Activated T-cell treated with anti-CD3 and anti-CD28 coated beads, Interleukin-2, amount 50 U/mL, for 24 hours (primary cell): ENCODE measurements at regions not wholly inside any gene's neighbourhood (a gene's known extent, or its start where the extent isn't known, plus 50 kb on each side); places are given as distances from the start of the nearest gene placed in this dataset.

Experiments used
- DNase-seq: peaks from one replicate; pipeline ENCODE4 v3.0.0-alpha.2; 2020
- H3K27ac Mint-ChIP-seq: 2 replicates; pipeline ENCODE4 v1.8.0; 2020; ENCODE audit warnings: mild to moderate bottlenecking, mixed read lengths
- H3K27me3 Mint-ChIP-seq: 2 replicates; pipeline ENCODE4 v1.8.0; 2020; ENCODE audit warnings: mixed read lengths
- H3K36me3 Mint-ChIP-seq: 2 replicates; pipeline ENCODE4 v1.8.0; 2020; ENCODE audit warnings: low read depth, mixed read lengths
- H3K4me1 Mint-ChIP-seq: 2 replicates; pipeline ENCODE4 v1.8.0; 2020; ENCODE audit warnings: low read depth, mixed read lengths
- H3K4me3 Mint-ChIP-seq: 2 replicates; pipeline ENCODE4 v1.8.0; 2020; ENCODE audit warnings: mild to moderate bottlenecking, moderate library complexity, mixed read lengths
- H3K9me3 Mint-ChIP-seq: 2 replicates; pipeline ENCODE4 v1.8.0; 2020; ENCODE audit warnings: mixed read lengths

DNA sequence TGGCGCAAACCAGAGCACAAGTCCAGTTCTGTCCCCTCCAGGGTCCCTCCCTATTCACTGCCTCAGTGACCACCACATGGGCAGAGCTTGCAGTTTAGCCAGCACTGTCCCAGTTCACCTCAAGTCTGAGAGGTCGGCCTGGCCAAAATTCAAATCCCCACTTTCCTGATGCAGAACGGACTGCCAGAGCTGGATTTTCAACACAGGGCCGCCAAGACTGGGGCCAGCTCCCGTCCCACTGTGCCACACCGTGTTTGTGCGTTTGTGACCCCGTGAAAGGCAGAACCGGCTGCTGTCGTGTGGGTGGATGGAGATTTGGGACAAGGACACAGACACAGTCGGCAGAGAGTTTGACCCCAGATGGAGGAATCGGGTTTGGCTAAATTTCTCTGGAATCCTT is 176.7 kb downstream of the URI1 start:
- Mint-ChIP-seq H3K9me3 (no peaks in the 10 kb centered on the region), H3K27me3 (peaks cover 3% of the 10 kb centered on the region), H3K27ac (no peak overlapping the region), H3K4me1 (no peaks in the 10 kb centered on the region), H3K36me3 (no peaks in the 10 kb centered on the region), H3K4me3 (no peak overlapping the region)
- no peak for DNase-seq

DNA sequence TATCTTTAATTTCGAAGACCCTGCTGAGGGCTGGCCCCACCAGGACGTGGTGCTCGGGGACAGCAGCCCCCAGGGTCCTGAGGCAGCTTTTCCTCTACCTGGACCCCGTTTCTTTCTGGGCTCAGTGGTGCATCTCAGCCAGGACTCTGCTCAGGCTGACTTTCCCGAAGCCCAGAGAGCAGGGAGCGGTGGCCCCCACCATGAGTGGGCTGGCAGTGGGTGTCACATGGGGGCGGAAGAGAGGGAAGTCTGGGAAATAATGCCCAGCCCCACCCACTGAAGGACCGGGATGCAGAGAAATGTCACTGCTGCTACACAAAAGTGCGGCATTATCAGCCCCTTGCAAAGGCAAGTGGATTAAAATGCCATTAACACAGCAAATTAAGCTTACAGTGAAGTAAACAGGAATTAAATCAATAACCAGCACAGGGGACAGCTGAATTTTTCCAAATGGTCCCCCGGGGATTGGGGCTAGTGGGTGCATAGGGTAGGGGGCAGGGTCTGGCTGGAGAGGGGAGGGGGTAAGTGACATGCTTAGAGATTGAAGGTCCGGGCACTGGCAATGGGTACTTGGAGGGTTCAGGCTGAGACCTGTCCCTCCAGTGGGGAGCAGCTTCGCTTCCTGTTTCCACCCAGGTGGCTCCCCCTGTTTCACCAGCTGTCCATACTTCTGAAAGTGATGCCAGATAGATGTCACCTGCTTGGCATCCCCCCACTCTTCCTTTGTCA is 177.3 kb downstream of the URI1 start:
- Mint-ChIP-seq H3K27me3 (peaks cover 2% of the 10 kb centered on the region), H3K4me1 (no peaks in the 10 kb centered on the region), H3K9me3 (no peaks in the 10 kb centered on the region), H3K36me3 (no peaks in the 10 kb centered on the region), H3K27ac (no peak overlapping the region), H3K4me3 (no peak overlapping the region)
- DNase-seq = no peak

DNA sequence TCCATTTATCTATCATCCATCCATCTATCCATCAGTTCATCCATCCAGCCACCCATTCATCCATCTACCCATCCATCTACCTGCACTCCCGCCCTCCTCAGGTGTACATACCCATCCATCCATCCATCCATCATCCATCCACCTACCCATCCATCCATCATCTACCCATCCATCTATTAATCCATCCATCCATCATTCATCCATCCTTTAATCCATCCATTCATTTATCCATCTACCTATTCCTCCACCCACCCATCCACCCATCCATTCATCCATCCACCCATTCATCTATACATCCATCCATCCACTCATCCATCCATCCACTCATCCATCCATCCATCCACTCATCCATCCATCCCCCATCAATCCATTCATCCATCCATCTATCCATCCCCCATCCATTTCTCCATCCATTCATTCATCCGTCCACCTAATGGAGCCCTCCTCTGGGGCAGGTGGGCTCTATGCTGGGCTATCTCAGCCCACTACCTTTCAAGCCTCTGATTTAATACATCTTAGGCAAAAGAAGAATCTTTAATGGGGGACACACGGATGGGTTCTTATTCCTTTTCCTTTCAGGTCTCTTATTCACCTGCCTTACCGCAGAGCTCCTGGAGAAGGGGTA is 178.9 kb downstream of the URI1 start:
- no peak overlapping the region for H3K4me3 Mint-ChIP-seq
- H3K4me1 Mint-ChIP-seq = no peaks in the 10 kb centered on the region
- no peaks in the 10 kb centered on the region for H3K27me3 Mint-ChIP-seq
- H3K9me3 Mint-ChIP-seq = no peaks in the 10 kb centered on the region
- DNase-seq = no peak
- H3K27ac Mint-ChIP-seq = no peak overlapping the region
- no peaks in the 10 kb centered on the region for H3K36me3 Mint-ChIP-seq

DNA sequence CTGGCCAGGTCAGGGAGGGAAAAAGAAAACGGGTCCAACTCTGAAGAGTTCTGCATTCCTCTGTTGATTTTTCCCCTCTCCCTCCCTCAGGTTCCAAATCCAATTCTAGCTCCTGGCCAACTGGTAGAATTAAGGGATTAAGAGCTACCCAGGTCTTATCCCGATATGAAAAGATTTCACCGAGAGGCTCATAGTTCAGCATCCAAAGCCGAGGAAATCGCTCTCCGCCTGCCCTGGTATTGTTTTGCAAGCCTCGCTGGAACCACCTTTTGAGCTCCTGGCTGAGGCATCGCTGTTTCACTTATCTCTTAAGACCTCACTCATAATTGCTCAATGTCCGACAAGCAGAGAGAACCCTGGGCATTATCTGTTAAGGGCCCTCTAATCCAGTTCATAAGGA is 180.4 kb downstream of the URI1 start:
- Mint-ChIP-seq H3K27me3 (no peaks in the 10 kb centered on the region), H3K4me3 (no peak overlapping the region), H3K27ac (no peak overlapping the region), H3K36me3 (no peaks in the 10 kb centered on the region), H3K4me1 (no peaks in the 10 kb centered on the region), H3K9me3 (no peaks in the 10 kb centered on the region)
- no peak for DNase-seq

DNA sequence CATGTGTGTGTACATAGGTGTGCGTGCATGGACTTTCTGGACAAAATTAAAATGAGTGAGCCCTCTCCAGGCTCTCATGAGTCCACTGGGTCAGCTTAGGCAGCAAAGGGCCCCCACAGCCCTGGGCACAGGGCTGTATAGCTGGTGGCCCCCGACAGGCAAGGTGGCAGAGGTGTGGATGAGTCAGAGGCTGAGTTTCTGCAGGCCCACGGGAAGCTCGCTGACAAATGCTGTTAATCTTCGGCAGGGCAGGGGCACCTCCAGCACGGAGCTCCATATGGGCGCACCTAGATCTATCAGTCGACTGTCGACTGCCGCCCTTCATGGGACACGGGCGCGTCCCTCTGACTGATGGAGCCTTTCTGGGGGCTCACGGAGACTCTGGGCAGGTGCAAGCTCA is 181.1 kb downstream of the URI1 start:
- Mint-ChIP-seq H3K36me3 (no peaks in the 10 kb centered on the region), H3K4me3 (no peak overlapping the region), H3K4me1 (no peaks in the 10 kb centered on the region), H3K9me3 (no peaks in the 10 kb centered on the region), H3K27me3 (no peaks in the 10 kb centered on the region), H3K27ac (no peak overlapping the region)
- no peak for DNase-seq

DNA sequence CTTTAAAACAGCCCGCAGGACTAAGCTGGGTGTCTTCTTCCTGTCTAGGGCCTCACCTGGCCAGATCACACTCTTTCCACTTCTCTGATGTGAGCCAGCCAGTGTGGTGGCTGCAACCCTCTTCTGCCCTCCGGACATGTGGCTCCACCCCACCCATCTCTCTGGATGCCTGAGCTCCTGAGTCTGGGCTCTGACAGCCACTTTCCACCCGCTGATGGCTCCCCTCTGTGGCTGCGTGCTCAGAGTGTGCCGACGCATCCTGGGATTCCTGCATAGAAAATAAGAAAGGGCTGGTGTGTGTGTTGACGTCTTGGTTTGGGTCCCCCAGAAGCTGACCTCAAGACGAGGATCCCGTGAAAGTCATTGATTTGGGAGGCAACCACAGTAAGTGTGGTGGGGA is 181.6 kb downstream of the URI1 start:
- no peak overlapping the region for H3K27ac Mint-ChIP-seq
- no peaks in the 10 kb centered on the region for H3K27me3 Mint-ChIP-seq
- H3K36me3 Mint-ChIP-seq = no peaks in the 10 kb centered on the region
- no peaks in the 10 kb centered on the region for H3K9me3 Mint-ChIP-seq
- no peak overlapping the region for H3K4me3 Mint-ChIP-seq
- no peaks in the 10 kb centered on the region for H3K4me1 Mint-ChIP-seq
- DNase-seq = no peak

DNA sequence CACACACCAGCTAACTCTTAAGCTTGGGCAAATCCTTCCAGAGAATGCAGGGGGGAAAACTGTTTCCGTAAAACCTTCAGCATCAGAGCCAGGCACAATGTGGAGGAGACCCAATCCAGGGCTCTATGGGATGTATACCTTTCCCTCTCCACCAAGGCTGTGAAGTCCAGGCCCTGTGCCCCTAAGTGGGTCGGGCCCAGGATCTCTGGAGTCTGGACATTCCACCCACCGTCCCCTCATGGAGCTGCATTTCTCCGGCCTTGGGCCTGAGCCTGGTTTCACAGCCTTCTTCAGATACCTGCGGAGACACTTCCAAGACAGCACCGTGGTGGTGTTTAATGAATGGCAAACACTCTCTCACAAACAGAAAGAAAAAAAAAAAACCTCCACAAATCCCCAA is 186.2 kb downstream of the URI1 start:
- H3K27ac Mint-ChIP-seq = no peak overlapping the region
- H3K4me3 Mint-ChIP-seq = no peak overlapping the region
- H3K9me3 Mint-ChIP-seq = no peaks in the 10 kb centered on the region
- no peaks in the 10 kb centered on the region for H3K27me3 Mint-ChIP-seq
- no peak for DNase-seq
- no peaks in the 10 kb centered on the region for H3K36me3 Mint-ChIP-seq
- H3K4me1 Mint-ChIP-seq = no peaks in the 10 kb centered on the region

DNA sequence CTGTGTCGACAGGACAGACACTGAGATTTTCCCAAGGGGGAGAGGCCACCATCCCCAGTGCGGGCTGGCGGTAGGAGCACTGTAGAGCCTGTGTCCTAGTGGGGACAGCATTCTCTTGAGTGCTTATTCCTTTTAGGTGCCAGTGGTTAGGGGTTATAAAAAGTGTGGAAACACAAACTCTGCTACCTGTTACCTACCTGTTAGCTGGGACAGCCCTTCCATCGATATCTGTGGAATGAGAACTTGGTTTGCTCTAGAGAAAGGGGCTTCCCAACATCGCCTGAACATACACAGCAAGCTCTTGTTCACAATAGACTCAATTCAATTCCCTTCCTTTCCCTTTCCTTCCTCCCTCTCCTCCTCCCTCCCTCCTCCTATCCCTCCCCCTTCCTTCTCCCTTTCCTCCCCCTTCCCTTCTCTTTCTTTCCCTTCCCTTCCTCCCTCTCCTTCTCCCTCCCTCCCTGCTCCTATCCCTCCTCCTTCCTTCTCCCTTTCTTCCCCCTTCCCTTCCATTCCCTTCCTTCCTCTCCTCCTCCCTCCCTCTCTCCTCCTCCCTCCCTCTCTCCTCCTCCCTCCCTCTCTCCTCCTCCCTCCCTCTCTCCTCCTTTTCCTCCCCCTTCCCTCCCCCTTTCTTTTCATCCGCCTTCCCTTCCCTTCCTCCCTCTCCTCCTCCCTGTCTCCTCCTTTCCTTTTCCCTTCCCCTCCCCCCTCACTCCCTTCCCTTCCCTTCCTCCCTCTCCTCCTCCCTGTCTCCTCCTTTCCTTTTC is 188.5 kb downstream of the URI1 start:
- Mint-ChIP-seq H3K4me3 (no peak overlapping the region), H3K27ac (no peak overlapping the region), H3K9me3 (no peaks in the 10 kb centered on the region), H3K4me1 (no peaks in the 10 kb centered on the region), H3K36me3 (no peaks in the 10 kb centered on the region), H3K27me3 (no peaks in the 10 kb centered on the region)
- DNase-seq = no peak

DNA sequence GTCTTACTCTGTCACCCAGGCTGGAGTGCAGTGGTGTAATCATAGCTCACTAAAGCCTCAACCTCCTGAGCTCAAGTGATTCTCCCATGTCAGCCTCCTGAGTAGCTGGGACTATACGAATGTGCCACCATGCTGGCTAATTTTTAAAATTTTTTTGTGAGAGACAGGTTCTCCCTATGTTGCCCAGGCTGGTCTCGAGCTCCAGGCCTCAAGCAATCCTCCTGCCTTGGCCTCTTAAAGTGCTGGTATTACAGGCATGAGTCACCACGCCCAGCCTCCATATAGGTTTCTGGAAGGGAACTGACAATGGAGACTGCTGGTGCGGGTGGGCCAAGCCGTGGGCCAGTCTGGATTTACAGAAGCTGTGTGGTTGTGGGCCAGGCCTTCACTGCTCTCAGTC is 189.2 kb downstream of the URI1 start:
- no peaks in the 10 kb centered on the region for H3K4me1 Mint-ChIP-seq
- no peak overlapping the region for H3K27ac Mint-ChIP-seq
- DNase-seq = no peak
- H3K4me3 Mint-ChIP-seq = no peak overlapping the region
- H3K9me3 Mint-ChIP-seq = no peaks in the 10 kb centered on the region
- H3K36me3 Mint-ChIP-seq = no peaks in the 10 kb centered on the region
- no peaks in the 10 kb centered on the region for H3K27me3 Mint-ChIP-seq

DNA sequence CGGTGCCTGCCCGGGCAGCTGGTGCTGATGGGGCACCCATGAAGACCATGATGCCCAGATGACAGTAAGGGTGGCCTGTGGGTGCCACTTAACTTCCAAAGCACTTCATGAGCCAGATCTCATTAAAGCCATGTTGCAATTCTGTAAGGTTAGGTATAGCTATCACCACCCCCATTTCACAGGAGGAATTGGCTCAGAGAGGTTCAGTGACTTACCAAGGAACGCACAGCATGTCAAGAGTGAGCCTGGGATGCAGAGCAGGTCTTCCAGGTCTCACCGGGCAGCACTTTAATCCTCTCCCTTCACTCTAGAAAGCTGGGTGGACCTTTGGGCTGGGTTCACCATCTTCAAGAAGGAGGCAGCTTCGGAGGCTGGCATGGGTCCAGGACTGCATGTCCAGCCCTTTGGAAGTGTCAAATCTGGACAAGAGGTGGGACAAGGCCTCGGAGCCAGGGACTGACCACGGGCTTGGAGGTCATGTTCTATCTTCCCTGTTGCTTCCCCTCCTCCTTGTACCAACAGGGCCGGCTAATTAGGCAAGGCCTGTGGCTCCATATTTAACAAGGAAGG is 189.8 kb downstream of the URI1 start:
- Mint-ChIP-seq H3K9me3 (no peaks in the 10 kb centered on the region), H3K36me3 (no peaks in the 10 kb centered on the region), H3K4me1 (no peaks in the 10 kb centered on the region), H3K27ac (no peak overlapping the region), H3K4me3 (no peak overlapping the region), H3K27me3 (no peaks in the 10 kb centered on the region)
- no peak for DNase-seq

DNA sequence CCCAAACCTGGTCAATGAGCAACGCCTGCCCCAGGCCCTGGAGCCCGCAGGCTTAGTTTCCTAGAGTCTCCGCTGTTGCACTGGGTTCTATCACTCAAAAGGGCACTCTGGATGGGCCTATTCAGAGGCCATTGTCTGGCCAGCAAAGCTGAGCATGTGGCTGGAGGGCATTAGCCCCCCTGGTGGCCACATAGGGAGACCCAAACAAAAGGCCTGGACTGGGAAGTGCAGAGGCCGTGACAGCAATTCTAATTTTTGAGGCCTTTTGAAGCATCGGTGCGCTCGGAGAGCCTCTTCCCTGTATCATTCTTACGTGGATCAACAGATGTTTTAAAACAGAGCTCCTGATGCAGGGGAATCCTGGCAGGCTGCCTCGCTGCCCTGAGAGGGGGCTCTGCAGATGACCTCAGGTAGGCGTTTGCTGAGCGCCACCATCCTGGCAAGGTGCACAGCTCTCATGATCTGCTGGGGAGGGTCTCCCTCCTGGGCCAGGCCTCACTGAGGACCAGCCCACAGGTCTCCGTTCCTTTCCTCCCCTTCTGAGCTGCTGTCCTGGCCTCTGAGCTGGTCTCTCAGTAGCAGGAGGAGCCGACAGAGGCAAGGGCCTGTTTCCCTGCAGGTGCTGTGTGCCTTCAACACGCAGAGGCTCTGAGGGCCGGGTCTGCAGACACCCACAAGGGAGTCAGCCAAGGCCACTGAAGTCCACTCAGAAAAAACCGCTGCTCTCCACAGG is 190.5 kb downstream of the URI1 start:
- no peak overlapping the region for H3K4me3 Mint-ChIP-seq
- no peaks in the 10 kb centered on the region for H3K9me3 Mint-ChIP-seq

DNA sequence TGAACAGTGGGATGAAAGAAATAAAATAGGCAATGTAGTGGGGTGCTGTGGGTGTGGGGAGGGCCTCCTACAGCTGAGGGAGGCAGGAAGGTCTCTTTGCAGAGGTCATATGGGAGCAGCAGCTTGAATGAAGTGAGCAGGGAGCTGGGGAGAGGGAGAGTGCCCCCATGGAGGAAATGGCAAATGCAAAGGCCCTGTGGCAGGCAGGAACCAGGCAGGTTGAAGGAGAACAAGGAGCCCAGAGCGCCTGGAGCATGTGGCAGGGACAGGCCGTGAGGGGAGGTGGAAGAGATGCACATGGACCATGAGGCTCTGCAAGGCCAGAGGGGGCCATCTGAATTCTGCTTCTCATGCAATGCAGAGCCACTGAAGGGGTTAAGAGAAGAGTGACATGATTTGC is 191.8 kb downstream of the URI1 start:
- Mint-ChIP-seq H3K4me3 (no peak overlapping the region), H3K4me1 (no peaks in the 10 kb centered on the region), H3K9me3 (no peaks in the 10 kb centered on the region), H3K36me3 (no peaks in the 10 kb centered on the region), H3K27me3 (no peaks in the 10 kb centered on the region), H3K27ac (no peak overlapping the region)
- DNase-seq = no peak

More for the DNA sequence above, 190.5 kb downstream of the URI1 start:
- H3K4me1 Mint-ChIP-seq = no peaks in the 10 kb centered on the region
- H3K27ac Mint-ChIP-seq = no peak overlapping the region
- no peaks in the 10 kb centered on the region for H3K36me3 Mint-ChIP-seq
- no peak for DNase-seq
- no peaks in the 10 kb centered on the region for H3K27me3 Mint-ChIP-seq

DNA sequence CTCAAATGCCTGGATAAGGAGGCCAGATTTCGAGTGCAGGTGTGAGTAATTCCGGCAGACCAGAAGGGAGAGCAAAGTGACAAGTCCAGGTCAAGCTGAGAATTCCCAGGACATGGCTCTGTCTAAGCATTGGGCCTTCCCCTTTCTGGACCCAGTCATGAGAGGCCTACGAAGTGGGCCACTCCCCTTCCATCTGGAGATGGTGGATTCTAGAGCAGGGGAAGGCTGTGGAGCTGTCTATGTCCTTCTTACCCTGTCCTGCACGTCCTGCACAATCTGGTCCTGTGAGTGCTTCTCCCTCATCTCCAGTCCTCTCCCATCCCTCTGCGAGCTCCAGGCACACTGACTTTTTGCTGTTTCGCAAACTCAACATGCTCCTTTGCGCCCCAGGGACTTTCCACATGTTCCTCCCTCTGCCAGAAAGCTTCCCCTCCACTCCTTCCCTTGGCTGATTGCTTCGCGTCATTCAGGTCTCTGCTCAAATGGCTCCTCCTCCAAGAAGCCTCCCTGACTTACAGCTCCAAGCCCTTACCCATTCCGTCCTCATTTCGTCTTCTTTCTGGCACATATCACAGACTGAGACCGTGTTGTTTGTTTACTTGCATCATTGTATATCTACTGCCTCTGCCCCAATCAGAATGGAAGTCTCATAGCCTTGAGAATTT is 193.2 kb downstream of the URI1 start:
- no peak overlapping the region for H3K4me3 Mint-ChIP-seq
- H3K27me3 Mint-ChIP-seq = no peaks in the 10 kb centered on the region
- no peaks in the 10 kb centered on the region for H3K9me3 Mint-ChIP-seq
- no peak overlapping the region for H3K27ac Mint-ChIP-seq
- H3K36me3 Mint-ChIP-seq = no peaks in the 10 kb centered on the region
- DNase-seq = no peak
- H3K4me1 Mint-ChIP-seq = no peaks in the 10 kb centered on the region

DNA sequence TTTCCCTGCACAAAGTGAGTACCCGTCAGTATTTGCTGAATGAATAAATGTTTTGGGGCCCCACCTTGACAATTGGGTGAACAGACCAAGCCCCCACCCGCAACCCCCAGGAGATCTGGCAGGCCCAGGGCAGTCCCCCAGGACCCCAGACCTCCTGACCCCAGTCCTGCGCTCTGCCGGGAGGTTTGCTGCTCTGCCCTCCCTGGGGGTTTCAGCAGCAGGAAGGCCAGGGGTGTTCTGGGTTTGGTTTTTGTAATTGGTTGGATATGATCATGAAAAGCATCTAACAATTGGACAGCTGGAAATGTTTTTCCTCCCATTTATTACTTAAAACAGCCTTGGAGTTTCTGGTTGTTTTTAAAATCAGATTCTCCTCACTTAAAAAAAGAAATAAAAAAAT is 193.8 kb downstream of the URI1 start:
- H3K27ac Mint-ChIP-seq = no peak overlapping the region
- no peaks in the 10 kb centered on the region for H3K9me3 Mint-ChIP-seq
- no peak for DNase-seq
- no peaks in the 10 kb centered on the region for H3K4me1 Mint-ChIP-seq
- H3K27me3 Mint-ChIP-seq = no peaks in the 10 kb centered on the region
- no peaks in the 10 kb centered on the region for H3K36me3 Mint-ChIP-seq
- H3K4me3 Mint-ChIP-seq = no peak overlapping the region
